GM20431 (cell line): ENCODE measurements at regions not wholly inside any gene's neighbourhood (a gene's known extent, or its start where the extent isn't known, plus 50 kb on each side); places are given as distances from the start of the nearest gene placed in this dataset.
"Not testable (repeated sequence)": the region's sequence is repeated elsewhere in the genome, so short reads cannot be mapped to it uniquely, and the experiment has no call there.

Source experiments
- in situ Hi-C: fragments of 300-500 bp; cut with MseI, MboI; formaldehyde crosslinking; loops from one replicate; pipeline ENCODE4 v1.15.0; 2020; ENCODE audit warnings: low sequenced_read_pairs; ENCODE audit not compliant: unreplicated experiment

DNA sequence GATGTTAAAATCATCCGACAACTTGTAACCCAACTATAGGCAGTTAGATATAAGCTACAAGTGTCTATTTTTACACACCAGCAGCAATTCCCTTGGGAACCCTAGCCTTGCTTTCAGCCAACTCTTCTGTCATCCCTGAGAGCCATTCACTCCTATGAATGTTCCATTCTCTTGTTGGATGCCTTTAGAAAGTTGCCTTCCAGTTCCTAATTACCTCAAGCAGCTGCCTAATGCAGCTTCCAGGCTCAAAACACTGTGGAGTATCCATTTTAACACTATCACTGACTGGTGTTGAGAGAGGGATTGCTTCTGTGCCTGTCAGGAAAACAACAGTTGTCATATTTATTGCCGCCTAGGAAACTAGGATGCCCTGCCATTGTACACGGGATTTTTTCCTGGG, 402.0 kb upstream of the ACVR2A start:
- in situ Hi-C loops = no loop called here

DNA sequence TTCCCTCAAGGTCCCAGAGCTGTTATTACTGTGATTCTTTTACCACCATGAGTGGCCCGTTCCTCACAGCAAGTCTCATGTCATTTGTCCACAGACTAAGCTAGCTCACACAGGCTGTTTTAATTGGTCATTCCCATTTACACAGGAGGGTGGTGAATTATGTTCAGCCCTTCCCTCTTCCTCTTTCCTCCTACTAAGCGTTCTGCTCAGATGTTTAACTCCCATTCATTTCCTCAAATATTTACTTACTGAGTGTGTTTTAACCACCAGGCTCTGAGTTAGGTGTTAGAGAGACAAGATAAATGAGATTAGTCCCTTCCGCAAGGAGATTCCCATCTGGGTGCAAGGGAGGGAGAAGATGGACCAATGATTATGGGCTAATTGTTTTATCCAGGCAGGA, 403.6 kb upstream of the ACVR2A start:
- in situ Hi-C loops = no loop called here

DNA sequence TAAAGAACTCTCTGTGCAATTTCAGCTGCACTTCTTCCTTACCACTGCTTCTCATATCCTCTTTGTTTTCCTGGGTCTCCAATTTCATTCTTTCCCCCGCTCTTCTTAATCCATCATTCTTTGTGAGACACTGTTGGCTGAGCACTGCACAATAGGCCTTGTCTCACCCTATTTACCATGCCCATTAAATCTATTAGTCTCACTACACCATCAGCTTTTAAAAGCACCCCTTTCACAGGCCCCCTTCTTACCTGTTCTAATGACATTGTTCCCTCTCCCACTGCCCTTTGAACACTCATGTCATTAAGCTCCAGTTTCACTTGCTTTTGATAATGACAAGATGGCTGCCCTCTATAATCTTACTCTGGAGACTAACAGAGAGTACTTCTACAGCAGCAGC, 404.1 kb upstream of the ACVR2A start:
- in situ Hi-C loops = no loop called here

DNA sequence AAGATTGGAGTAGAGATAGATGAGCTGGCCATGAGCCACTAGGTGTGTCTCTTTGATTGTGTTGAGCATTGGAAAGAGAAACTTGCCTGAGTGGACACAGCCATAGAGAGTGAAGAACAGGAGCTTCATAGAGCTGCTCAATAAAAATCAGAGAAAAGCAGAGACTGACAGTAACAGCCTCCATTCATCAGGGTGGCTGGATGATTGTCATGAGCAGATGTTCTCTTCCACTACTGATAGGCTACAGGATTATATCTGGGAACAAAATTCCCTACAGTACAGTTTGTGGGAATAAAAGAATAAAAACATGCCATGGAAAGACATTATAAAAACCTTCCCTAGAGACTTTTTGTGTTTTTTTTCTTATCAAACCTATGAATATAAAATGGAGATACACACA, 404.8 kb upstream of the ACVR2A start:
- in situ Hi-C loops = no loop called here

DNA sequence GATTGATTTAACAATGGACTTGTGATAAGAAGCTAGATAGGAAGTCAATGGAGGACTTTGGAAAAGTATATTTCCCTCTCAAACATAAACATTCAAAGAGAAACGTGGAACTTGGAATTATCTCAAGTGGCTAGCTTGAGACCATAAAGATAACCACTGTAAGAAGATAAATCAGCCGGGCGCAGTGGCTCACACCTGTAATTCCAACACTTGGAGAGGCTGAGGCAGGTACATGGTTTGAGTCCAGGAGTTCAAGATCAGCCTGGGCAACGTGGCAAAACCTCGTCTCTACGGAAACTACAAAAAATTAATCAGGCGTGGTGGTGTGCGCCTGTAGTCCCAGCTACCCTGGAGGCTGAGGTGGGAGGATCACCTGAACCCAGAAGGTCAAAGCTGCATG, 405.9 kb upstream of the ACVR2A start:
- in situ Hi-C loops = no loop called here

DNA sequence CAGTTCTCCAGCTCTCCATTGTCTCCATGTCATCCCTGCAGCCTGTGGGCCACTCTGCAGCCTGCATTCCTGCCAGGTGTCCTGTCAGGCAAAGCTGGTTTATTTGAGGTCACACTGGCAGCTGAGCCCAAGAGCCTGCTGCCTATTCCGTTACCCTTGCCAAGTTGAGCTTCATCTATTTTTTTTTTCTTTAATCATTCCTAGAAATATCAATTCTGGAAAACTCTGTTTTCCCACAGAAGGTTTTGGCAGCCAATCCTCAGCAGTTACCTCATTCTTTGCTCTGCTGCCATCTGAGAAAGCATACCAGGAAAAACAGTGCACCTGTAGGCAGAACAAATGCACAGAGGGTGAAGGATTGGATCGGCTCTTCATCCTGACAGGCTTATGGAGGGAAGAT, 411.0 kb upstream of the ACVR2A start:
- in situ Hi-C loops = no loop called here

DNA sequence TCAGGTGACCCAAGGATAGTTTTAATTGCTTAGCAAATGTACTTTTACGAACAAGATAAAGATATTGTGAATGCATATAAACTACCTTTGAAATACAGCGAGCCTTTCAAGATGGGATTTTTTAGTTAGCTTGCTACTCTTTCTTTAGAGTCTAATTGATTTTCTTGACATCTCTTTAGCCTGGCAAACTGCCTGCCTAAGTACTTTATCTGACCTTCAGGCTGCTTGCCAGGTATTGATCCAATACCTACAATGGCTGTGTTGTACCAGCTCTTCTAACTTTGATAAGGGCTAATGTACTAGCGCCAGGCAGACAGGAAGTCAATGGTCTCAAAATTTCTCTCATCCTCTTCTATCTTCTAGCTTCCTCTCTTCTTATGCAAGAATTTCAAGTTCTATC, 414.4 kb upstream of the ACVR2A start:
- in situ Hi-C loops = no loop called here

DNA sequence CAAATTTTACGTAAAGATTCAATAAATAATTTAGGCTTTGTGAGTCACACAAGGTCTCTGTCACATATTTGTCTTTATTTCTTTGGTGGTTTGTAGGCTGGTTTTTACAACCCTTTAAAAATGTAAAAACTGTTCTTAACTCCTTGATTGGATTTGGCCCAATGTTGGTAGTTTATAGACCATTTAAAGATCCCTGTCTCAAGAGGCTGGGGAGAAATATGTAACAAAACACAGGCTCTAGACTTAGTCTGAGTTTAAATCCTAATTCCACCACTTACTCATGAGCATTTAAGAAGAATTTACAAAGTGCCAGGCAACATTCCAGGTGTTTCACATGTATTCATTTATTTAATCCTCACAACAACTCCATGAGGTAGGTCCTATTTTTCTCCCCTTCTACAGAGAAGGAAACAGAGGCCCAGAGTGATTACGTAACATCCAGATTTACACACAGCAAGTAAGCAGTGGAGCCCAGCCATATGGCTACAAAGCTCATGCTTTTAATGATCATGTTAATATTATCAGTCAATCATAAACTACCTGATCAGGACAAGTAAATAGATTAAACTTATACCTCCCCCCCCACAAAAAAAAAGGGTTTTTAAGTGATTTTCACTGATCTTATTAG, 416.6 kb upstream of the ACVR2A start:
- in situ Hi-C loops = no loop called here

DNA sequence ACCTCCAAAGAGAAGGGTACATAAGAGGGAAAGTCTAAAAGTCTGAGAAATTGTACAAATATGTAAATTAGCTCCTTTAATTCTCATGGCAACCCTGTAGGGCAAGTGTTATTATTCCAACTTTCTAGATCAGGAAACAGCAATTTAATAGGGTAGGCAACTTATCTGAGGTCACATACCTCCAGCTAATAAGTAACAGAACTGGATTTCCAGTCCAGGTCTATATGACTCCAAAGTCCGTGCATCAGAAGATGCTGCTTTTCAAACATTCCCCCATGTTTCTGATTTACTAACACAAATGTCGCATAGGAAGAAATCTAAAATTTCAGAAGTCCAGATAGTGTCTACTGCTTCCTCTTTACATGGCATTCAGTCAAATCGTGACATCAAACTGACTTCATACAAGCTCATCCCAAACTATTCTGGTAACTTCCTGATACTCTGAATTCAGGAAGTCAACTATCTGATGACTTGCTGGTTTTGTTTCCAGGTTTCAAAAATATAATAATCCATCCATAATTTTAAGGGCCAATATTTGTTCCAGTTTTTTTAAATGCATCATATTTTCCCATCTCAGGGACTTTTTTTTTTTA, 419.3 kb upstream of the ACVR2A start:
- in situ Hi-C loops = no loop called here

DNA sequence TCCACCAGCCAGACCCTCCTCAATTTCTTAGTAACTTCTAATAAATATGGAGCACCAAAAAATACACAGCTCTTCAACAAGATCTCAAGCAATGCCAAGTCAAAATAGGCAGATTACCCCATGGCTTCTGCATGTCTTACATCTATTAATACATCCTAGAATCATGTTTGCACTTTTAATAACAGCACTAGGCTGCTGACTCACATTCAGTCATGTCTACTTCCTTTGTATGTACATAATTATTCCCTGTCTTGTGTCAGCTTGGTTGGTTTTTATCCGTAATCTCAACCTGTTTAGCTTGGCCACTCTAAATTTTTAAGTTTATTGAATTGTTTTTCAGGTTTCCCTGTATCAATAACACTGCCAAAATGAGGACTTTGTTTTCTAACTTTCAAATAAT, 420.1 kb upstream of the ACVR2A start:
- in situ Hi-C loops = no loop called here

DNA sequence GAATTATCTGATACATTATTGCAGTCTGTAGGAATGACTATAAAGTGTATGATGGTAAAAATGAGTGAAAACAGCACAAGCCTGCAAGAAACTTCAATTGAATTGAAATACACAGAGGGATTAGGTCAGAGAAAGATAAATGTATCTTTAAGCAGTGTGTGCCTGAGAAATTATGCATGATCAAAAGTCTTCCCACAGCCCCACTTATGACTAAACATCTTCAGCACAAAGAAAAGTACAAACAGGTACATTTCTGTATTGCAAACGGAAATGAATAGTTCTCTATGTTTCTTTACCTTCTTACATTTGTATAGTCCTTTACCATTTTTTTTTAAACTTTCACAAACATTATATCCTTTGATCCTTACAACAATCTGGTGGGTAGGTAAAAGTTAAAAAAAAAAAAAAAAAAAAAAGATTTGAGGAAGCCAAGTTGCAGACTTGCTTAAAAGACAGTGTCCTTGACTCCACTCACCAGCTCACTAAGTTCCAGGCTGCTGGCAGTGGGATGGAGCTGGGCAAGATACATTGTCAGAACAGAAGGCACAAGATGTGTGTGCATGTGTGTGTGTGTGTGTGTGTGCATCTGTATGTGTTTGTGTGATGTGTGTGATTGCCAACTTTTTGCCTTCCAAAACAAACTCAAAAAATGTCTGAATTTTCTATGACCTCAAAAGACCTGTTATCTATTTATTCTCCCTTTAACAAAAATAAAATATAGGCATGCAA, 423.7 kb upstream of the ACVR2A start:
- in situ Hi-C loops = no loop called here

DNA sequence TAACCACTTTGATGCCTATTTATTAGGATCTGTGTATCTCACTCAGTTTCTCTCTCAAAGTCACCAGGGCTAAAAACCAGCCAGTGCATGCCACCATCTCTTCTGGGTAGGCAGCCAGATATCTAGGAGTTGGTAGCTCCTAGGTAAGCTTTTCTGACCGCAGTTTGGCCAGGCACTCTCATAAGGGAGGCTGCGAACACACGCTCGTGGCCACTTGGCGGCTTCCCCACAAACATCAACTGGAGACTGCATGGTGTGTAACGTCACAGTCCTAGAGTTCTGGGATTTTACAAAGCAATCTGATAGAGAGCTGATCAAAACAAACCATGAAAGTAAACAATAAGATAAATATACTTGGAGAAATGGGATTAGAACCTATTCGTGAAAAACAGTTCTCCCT, 424.3 kb upstream of the ACVR2A start:
- in situ Hi-C loops = no loop called here

DNA sequence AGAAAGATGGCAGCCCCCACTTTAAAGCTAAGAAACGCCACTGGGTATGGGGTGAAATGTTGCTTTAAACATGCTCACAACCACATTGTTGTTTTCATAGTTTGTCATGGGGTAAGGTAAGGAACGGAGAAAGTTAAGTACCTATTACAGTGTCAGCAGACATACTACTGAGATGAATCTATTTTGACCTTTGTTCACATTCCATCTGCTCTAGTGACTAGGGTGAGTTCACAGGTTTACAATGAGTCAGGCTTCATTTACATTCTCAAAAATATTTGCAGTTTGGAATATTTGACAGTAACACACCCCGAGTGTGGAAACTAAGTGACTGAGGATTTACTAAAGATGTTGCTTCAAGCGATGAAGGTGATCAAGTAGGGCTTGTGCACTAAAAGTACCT, 428.7 kb upstream of the ACVR2A start:
- in situ Hi-C loops = no loop called here

DNA sequence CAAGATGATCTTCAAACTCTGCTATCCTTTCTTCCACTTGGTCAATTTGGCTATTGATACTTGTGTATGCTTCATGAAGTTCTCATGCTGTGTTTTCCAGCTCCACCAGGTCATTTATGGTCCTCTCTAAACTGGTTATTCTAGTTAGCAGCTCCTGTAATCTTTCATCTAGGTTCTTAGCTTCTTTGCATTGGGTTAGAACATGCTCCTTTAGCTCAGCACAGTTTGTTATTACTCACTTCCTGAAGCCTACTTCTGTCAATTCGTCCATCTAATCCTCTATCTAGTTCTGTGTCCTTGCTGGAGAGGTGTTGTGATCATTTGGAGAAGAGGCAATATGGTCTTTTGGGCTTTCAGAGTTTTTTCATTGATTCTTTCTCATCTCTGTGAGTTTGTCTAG, 430.2 kb upstream of the ACVR2A start:
- in situ Hi-C loops = not testable (repeated sequence)

DNA sequence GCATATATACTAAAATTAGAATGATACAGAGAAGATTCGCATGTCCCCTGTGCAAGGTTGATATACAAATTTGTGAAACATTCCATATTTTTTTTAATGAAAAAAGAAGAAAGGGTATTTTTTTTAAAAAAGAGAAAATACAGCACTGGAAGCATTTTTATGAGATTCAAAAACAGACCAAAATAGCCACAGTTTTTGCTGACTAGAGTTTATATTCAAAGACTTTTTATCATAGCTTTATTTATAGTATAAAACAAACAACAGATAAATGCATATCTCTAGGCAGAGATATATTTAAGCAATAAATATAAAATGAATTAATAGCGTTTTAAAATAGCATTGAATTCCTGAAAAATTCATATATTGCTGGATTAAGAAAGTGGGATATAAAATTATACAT, 436.5 kb upstream of the ACVR2A start:
- in situ Hi-C loops = no loop called here

DNA sequence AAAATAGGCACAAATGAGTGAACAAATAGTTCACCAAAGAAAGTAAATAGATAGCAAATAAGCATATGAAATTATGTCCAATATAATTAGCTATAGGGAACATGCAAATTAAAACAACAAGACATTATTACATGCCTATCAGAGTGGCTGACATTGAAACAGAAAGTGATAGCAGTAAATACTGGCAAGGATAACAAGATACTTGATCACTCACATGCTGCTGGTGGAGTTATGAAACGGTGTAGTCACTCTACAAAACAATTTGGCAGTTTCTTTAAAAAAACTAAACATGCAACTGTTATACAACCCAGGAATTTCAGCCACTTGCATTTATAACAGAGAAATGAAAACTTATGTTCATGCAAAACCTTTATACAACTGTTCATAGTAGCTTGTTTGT, 439.2 kb upstream of the ACVR2A start:
- in situ Hi-C loops = no loop called here

DNA sequence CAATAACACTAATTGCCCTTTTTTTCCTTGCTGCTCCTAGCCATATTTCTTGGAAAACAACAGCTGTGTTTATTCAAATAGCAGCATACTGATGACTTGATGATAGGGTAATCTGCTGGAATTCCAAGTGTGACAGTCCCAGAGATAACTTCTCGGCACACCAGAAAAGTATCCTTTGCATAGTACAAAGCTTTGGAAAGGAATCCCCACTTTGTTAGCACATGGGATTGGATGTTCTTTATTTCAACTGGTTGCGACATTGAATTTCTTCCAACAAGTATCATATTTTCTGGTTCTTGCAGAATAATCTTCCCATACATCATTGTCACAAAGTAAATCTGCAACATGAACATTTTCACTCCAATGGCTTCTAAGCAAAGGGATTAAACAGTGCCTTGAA, 445.8 kb upstream of the ACVR2A start:
- in situ Hi-C loops = no loop called here

DNA sequence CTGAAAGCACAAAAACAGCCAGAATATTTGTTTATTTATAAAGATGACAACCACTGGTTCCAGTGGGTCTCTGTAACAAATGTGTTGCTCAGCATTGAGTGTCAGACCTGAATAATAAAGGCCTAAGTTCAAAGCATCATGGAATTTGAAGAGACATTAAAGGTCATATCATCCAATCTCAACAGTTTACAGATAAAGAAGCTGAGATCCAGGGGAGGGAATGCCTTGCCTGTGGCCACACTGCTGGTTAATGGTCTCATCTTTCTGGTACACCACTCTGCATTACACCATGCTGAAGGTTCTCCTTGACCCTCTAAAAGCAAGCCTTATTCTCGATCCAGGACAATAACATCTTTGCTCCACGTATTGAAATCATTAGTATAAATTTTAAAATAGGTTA, 446.5 kb upstream of the ACVR2A start:
- in situ Hi-C loops = no loop called here

DNA sequence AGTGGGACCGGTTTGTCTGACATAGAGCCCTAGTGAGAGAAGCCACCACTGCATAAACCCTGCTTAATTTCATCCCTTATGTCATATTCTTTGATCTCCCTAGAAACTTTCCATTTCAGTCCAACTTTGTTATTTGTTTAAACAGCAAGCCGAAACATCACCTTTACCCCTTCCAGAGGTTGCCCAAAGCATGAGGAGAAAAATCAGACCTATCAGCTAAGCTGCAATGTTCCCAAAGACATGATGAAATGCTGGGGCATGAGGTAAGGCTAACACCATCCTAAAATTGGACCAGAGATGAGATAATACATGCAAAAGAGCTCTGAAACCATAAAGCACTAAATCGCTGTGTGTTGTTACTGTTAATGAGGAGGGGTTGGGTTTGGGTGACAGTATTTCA, 447.9 kb upstream of the ACVR2A start:
- in situ Hi-C loops = no loop called here

DNA sequence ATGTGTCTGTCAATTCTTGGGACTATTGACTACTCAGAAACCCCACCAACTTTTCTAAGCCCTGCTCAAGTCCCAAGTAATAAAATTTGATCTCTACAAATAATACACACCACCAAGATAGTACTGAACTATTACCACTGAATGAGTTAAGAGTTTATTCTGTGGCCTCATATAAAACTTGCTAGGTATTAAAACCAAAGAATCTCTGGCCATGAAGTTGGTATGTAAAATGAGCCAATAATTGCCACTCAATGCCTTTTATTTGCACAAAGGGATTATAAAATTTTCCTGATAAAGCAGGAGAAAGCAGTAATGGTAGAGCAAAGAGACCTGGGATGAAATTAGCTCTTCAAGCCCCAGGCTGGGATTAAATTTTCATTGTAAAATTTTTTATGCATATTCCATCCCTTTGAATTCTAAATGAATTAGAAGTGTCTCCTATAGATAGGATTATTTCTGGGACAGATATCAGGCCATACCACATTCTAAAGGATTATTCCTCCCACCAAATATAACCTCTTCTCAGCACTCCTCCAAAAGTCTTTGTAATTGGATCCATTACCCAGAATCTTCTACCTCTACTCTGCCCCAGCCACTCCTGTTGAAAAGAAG, 450.5 kb upstream of the ACVR2A start:
- in situ Hi-C loops = no loop called here

DNA sequence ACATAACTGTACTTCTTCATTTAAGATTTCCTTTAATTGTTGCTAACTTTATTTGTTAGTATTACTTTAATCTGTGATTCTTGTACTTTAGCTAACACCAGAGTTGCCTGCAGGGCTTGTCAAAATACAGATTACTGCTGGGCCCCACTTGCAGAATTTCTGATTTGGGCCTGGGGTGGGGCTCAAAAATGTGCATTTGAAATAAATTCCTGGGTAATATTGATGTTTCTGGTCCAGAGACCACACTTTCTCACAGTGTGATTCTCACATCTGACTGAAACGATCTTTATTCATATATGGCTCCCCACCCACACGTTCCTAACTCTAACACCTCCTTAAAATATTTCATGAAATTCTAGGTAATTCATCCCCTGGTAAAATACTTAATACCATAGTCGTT, 452.6 kb upstream of the ACVR2A start:
- in situ Hi-C loops = no loop called here
